PC-3 (cell line): ENCODE measurements at regions not wholly inside any gene's neighbourhood (a gene's known extent, or its start where the extent isn't known, plus 50 kb on each side); places are given as distances from the start of the nearest gene placed in this dataset.

ENCODE experiments used
- ATAC-seq: fragments of 200-7000 bp; cut with Tn5 transposase; 2 replicates; pipeline ENCODE4 v1.9.1; 2020; ENCODE audit warnings: mild to moderate bottlenecking, moderate library complexity
- BruUV-seq: library from RNA; stranded (reverse); fragments of 400-500 nt; replicated peaks from 2 replicates; lab custom pipeline; 2021; lab: Mats Ljungman, UMichigan
- CTCF ChIA-PET: fragments of 300-600 bp; sonication (Branson Sonifier 250); formaldehyde crosslinking; loops from one replicate; lab custom pipeline; 2022; ENCODE audit warnings: antibody characterized with exemption; lab: Charles Lee
- POLR2A ChIA-PET: fragments of 300-600 bp; sonication (Branson Sonifier 250); formaldehyde crosslinking; loops from one replicate; lab custom pipeline; 2022; ENCODE audit warnings: antibody characterized with exemption; ENCODE audit not compliant: unreplicated experiment; lab: Charles Lee
- DNase-seq: peaks from one replicate; pipeline ENCODE4 v3.0.0-alpha.2; 2015
- H2AFZ ChIP-seq: fragments of 300-600 bp; sonication (generic); 2 replicates; pipeline ENCODE4 v1.6.0; 2016; ENCODE audit warnings: antibody characterized with exemption, low read length
- H3F3A ChIP-seq: fragments of 300-600 bp; sonication (generic); one replicate; pipeline ENCODE4 v1.6.0; 2017; ENCODE audit warnings: antibody characterized with exemption, low read length, control low read depth, mild to moderate bottlenecking; ENCODE audit not compliant: unreplicated experiment
- H3K27ac ChIP-seq: fragments of 300-600 bp; sonication (generic); 2 replicates; pipeline ENCODE4 v1.5.1; 2016; ENCODE audit warnings: mild to moderate bottlenecking, low read length
- H3K27me3 ChIP-seq: fragments of 300-600 bp; sonication (generic); 2 replicates; pipeline ENCODE4 v1.6.1; 2016; ENCODE audit warnings: low read length, mixed read lengths
- H3K36me3 ChIP-seq: fragments of 300-600 bp; sonication (generic); 2 replicates; pipeline ENCODE4 v1.6.1; 2016; ENCODE audit warnings: low read depth, mixed run types, low read length, mixed read lengths
- H3K4me1 ChIP-seq: fragments of 300-600 bp; sonication (generic); 2 replicates; pipeline ENCODE4 v1.5.1; 2016; ENCODE audit warnings: low read length; ENCODE audit not compliant: insufficient read depth
- H3K4me2 ChIP-seq: fragments of 300-600 bp; sonication (generic); 2 replicates; pipeline ENCODE4 v1.6.0; 2016; ENCODE audit warnings: low read length
- H3K4me3 ChIP-seq: fragments of 300-600 bp; sonication (generic); 2 replicates; pipeline ENCODE4 v1.5.1; 2016; ENCODE audit warnings: mild to moderate bottlenecking, low read length, mixed read lengths
- H3K79me2 ChIP-seq: fragments of 300-600 bp; sonication (generic); 2 replicates; pipeline ENCODE4 v1.6.1; 2017; ENCODE audit warnings: low read length, mixed read lengths
- H3K9ac ChIP-seq: fragments of 300-600 bp; sonication (generic); 2 replicates; pipeline ENCODE4 v1.6.0; 2016; ENCODE audit warnings: mild to moderate bottlenecking, low read length
- H3K9me2 ChIP-seq: fragments of 300-600 bp; sonication (generic); replicated peaks from 2 replicates; pipeline ENCODE4 v1.6.1; 2016; ENCODE audit warnings: mixed run types, low read length, mixed read lengths
- H3K9me3 ChIP-seq: fragments of 300-600 bp; sonication (generic); 2 replicates; pipeline ENCODE4 v1.6.1; 2016; ENCODE audit warnings: low read length, mixed read lengths
- H4K20me1 ChIP-seq: fragments of 300-600 bp; sonication (generic); 2 replicates; pipeline ENCODE4 v1.6.1; 2016; ENCODE audit warnings: low read length, mixed read lengths
- EZH2 ChIP-seq: fragments of 300-600 bp; sonication (generic); IDR thresholded peaks from one replicate; pipeline ENCODE4 v1.6.1; 2017; ENCODE audit warnings: antibody characterized with exemption, mild to moderate bottlenecking, low read length; ENCODE audit not compliant: unreplicated experiment
- EZH2phosphoT487 ChIP-seq: fragments of 300-600 bp; sonication (generic); IDR thresholded peaks from 2 replicates; pipeline ENCODE4 v1.6.1; 2018; ENCODE audit warnings: mild to moderate bottlenecking, antibody characterized with exemption, low read length, borderline replicate concordance
- intact Hi-C: fragments of 100-400 bp; cut with micrococcal nuclease; formaldehyde crosslinking; loops from 2 replicates; pipeline ENCODE4 v1.9.0; 2023
- TF ChIP-seq, protein P1 (sequence below): fragments of 300-600 bp; sonication (generic); conservative IDR thresholded peaks from 2 replicates; pipeline ENCODE4 v1.5.1; 2017; ENCODE audit warnings: antibody characterized with exemption, low read depth, mild to moderate bottlenecking, low read length

DNA sequence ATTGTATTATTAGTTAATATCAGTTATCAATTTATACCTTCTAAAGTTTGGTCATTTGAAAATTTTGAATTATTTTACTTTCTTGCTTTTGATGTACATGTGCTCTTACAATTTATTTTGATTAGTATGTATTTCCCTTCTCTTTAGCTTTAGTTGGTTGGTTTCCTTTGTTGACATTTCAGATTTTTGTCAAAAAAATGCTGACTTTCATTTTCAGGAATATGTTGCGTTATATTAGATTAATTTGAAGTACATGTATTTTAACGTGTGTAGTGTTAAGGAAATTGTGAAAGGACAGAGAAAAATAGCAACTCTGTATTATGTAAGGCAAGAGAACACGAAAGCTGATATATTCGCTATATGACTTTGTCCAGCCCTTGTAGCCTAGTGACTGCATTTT, 342.9 kb upstream of the SLITRK6 start:
- H4K20me1 ChIP-seq: no peaks in the 10 kb centered on the region
- H3K4me1 ChIP-seq: no peaks in the 10 kb centered on the region
- no peak overlapping the region for H3K4me2 ChIP-seq
- no peak overlapping the region for H2AFZ ChIP-seq
- H3K27me3 ChIP-seq: no peaks in the 10 kb centered on the region
- ATAC-seq (no peak), DNase-seq (no peak)
- intact Hi-C loops: no loop called here
- CTCF ChIA-PET: no interaction called here
- no peak overlapping the region for H3K27ac ChIP-seq
- no peaks in the 10 kb centered on the region for H3K9me3 ChIP-seq
- H3K9me2 ChIP-seq: no peaks in the 10 kb centered on the region
- no peaks in the 10 kb centered on the region for H3F3A ChIP-seq
- TF ChIP-seq EZH2phosphoT487: no peak
- TF ChIP-seq EZH2: no peak
- TF ChIP-seq, protein P1, sequence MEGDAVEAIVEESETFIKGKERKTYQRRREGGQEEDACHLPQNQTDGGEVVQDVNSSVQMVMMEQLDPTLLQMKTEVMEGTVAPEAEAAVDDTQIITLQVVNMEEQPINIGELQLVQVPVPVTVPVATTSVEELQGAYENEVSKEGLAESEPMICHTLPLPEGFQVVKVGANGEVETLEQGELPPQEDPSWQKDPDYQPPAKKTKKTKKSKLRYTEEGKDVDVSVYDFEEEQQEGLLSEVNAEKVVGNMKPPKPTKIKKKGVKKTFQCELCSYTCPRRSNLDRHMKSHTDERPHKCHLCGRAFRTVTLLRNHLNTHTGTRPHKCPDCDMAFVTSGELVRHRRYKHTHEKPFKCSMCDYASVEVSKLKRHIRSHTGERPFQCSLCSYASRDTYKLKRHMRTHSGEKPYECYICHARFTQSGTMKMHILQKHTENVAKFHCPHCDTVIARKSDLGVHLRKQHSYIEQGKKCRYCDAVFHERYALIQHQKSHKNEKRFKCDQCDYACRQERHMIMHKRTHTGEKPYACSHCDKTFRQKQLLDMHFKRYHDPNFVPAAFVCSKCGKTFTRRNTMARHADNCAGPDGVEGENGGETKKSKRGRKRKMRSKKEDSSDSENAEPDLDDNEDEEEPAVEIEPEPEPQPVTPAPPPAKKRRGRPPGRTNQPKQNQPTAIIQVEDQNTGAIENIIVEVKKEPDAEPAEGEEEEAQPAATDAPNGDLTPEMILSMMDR: no peak
- no peaks in the 10 kb centered on the region for H3K79me2 ChIP-seq
- POLR2A ChIA-PET: no interaction called here
- no peak overlapping the region for H3K9ac ChIP-seq
- no peaks in the 10 kb centered on the region for H3K36me3 ChIP-seq
- no peak overlapping the region for H3K4me3 ChIP-seq
- no TSS peak for BruUV-seq

DNA sequence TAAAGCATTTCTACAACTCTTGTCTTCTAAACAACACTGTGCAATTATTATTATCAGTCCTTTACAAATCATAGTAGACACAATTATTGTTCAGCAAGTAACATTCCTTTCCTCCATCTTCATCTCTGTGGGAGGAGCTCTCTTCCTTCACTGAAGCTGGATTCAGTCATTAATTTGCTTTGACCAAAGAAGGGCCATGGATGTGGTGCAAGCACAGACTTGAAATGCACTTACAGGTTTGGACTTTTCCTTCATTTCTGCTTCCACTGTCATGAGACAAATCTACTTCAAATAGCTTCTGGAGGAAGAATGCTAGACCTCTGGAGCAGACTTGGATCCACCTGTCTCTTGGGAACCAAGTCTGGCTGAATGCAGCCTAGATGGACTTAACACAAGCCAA, 336.6 kb upstream of the SLITRK6 start:
- TF ChIP-seq EZH2 (no peak), EZH2phosphoT487 (no peak)
- TF ChIP-seq, protein P1: no peak
- no peaks in the 10 kb centered on the region for H3K27me3 ChIP-seq
- H3K4me2 ChIP-seq: no peak overlapping the region
- H3K4me1 ChIP-seq: no peaks in the 10 kb centered on the region
- ChIA-PET POLR2A (no interaction called here), CTCF (no interaction called here)
- H3F3A ChIP-seq: no peaks in the 10 kb centered on the region
- no peaks in the 10 kb centered on the region for H4K20me1 ChIP-seq
- no peak overlapping the region for H3K27ac ChIP-seq
- DNase-seq: no peak
- no TSS peak for BruUV-seq
- H3K79me2 ChIP-seq: no peaks in the 10 kb centered on the region
- no peak overlapping the region for H2AFZ ChIP-seq
- no peaks in the 10 kb centered on the region for H3K36me3 ChIP-seq
- ATAC-seq: no peak
- H3K9me3 ChIP-seq: no peaks in the 10 kb centered on the region
- H3K4me3 ChIP-seq: no peak overlapping the region
- H3K9ac ChIP-seq: no peak overlapping the region
- no peaks in the 10 kb centered on the region for H3K9me2 ChIP-seq
- intact Hi-C loops: no loop called here

DNA sequence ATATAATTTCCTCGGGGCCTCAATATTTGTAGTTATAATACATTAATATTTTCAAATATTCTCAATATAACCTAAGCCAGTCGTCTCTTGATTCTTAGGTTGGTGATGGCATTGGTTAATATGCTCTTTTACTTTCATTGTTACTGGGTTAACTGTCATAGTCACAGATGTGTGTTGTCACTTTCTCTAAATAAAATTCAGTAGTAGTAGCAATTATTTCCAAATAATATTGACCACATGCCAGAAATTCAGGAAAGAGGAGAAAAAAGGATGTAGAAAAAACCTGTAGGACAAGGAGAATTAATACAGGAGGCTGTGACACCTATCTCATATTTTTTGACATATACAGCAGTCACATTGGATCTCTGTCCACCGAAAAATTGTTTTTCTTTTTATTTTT, 322.7 kb upstream of the SLITRK6 start:
- Histone ChIP-seq H3K4me1 (no peaks in the 10 kb centered on the region), H3K9me3 (no peaks in the 10 kb centered on the region), H3K4me2 (no peak overlapping the region), H3K4me3 (no peak overlapping the region), H3F3A (no peaks in the 10 kb centered on the region), H3K27me3 (no peaks in the 10 kb centered on the region), H3K79me2 (no peaks in the 10 kb centered on the region), H2AFZ (no peak overlapping the region), H4K20me1 (no peaks in the 10 kb centered on the region), H3K27ac (no peak overlapping the region), H3K9me2 (no peaks in the 10 kb centered on the region), H3K36me3 (no peaks in the 10 kb centered on the region), H3K9ac (no peak overlapping the region)
- no peak for ATAC-seq
- intact Hi-C loops: no loop called here
- POLR2A ChIA-PET: no interaction called here
- no TSS peak for BruUV-seq
- DNase-seq: no peak
- TF ChIP-seq EZH2 (no peak), EZH2phosphoT487 (no peak)
- TF ChIP-seq, protein P1: no peak
- CTCF ChIA-PET: no interaction called here
